ENCODE measurements at regions not wholly inside any gene's neighbourhood (a gene's known extent, or its start where the extent isn't known, plus 50 kb on each side); places are given as distances from the start of the nearest gene placed in this dataset.

GRCh38 chr1:118340928-118341910 is 156.2 kb upstream of the SPAG17 start:
- Histone ChIP-seq H3K4me3 (ENCODE audit: low read length) (no peak overlapping the region), H3K9me3 (ENCODE audit: control insufficient read depth, low read length) (no peaks in the 10 kb centered on the region), H3K4me1 (ENCODE audit: control insufficient read depth, insufficient read depth, low read length) (peaks cover 18% of the 10 kb centered on the region), H3K27me3 (replicated peaks; ENCODE audit: control insufficient read depth, insufficient read depth, low read length) (peaks cover 2% of the 10 kb centered on the region), H3K36me3 (ENCODE audit: control insufficient read depth, insufficient read depth, low read length, severe bottlenecking) (no peaks in the 10 kb centered on the region), H3K9ac (ENCODE audit: low read length) (no peak overlapping the region)
- no peak for DNase-seq (ENCODE audit: low read depth)

GRCh38 chr1:118339400-118340124 is 154.5 kb upstream of the SPAG17 start:
- H3K9me3 ChIP-seq (ENCODE audit: control insufficient read depth, low read length) = no peaks in the 10 kb centered on the region
- H3K4me3 ChIP-seq (ENCODE audit: low read length) = peak overlapping the region; percentile 39
- no peak for DNase-seq (ENCODE audit: low read depth)
- no peaks in the 10 kb centered on the region for H3K36me3 ChIP-seq (ENCODE audit: control insufficient read depth, insufficient read depth, low read length, severe bottlenecking)
- H3K9ac ChIP-seq (ENCODE audit: low read length) = no peak overlapping the region
- no peaks in the 10 kb centered on the region for H3K27me3 ChIP-seq (replicated peaks; ENCODE audit: control insufficient read depth, insufficient read depth, low read length)
- H3K4me1 ChIP-seq (ENCODE audit: control insufficient read depth, insufficient read depth, low read length) = peaks cover 28% of the 10 kb centered on the region

GRCh38 chr1:118338936-118339335 is 153.9 kb upstream of the SPAG17 start:
- Histone ChIP-seq H3K36me3 (ENCODE audit: control insufficient read depth, insufficient read depth, low read length, severe bottlenecking) (no peaks in the 10 kb centered on the region), H3K4me3 (ENCODE audit: low read length) (peak overlapping the region; percentile 39), H3K9ac (ENCODE audit: low read length) (no peak overlapping the region), H3K27me3 (replicated peaks; ENCODE audit: control insufficient read depth, insufficient read depth, low read length) (no peaks in the 10 kb centered on the region), H3K4me1 (ENCODE audit: control insufficient read depth, insufficient read depth, low read length) (peaks cover 28% of the 10 kb centered on the region), H3K9me3 (ENCODE audit: control insufficient read depth, low read length) (no peaks in the 10 kb centered on the region)
- DNase-seq (ENCODE audit: low read depth) = no peak

GRCh38 chr1:118337346-118337745 is 152.3 kb upstream of the SPAG17 start:
- DNase-seq (ENCODE audit: low read depth) = no peak
- Histone ChIP-seq H3K36me3 (ENCODE audit: control insufficient read depth, insufficient read depth, low read length, severe bottlenecking) (no peaks in the 10 kb centered on the region), H3K27me3 (replicated peaks; ENCODE audit: control insufficient read depth, insufficient read depth, low read length) (no peaks in the 10 kb centered on the region), H3K9me3 (ENCODE audit: control insufficient read depth, low read length) (no peaks in the 10 kb centered on the region), H3K9ac (ENCODE audit: low read length) (no peak overlapping the region), H3K4me1 (ENCODE audit: control insufficient read depth, insufficient read depth, low read length) (peaks cover 28% of the 10 kb centered on the region), H3K4me3 (ENCODE audit: low read length) (no peak overlapping the region)

GRCh38 chr1:118335331-118335732 is 150.3 kb upstream of the SPAG17 start:
- H3K4me1 ChIP-seq (ENCODE audit: control insufficient read depth, insufficient read depth, low read length) = peaks cover 23% of the 10 kb centered on the region
- no peak overlapping the region for H3K4me3 ChIP-seq (ENCODE audit: low read length)
- H3K9ac ChIP-seq (ENCODE audit: low read length) = no peak overlapping the region
- H3K9me3 ChIP-seq (ENCODE audit: control insufficient read depth, low read length) = no peaks in the 10 kb centered on the region
- no peak for DNase-seq (ENCODE audit: low read depth)
- H3K27me3 ChIP-seq (replicated peaks; ENCODE audit: control insufficient read depth, insufficient read depth, low read length) = no peaks in the 10 kb centered on the region
- H3K36me3 ChIP-seq (ENCODE audit: control insufficient read depth, insufficient read depth, low read length, severe bottlenecking) = no peaks in the 10 kb centered on the region

GRCh38 chr1:118334506-118334905 is 149.5 kb upstream of the SPAG17 start:
- Histone ChIP-seq H3K36me3 (ENCODE audit: control insufficient read depth, insufficient read depth, low read length, severe bottlenecking) (no peaks in the 10 kb centered on the region), H3K9me3 (ENCODE audit: control insufficient read depth, low read length) (no peaks in the 10 kb centered on the region), H3K27me3 (replicated peaks; ENCODE audit: control insufficient read depth, insufficient read depth, low read length) (no peaks in the 10 kb centered on the region), H3K9ac (ENCODE audit: low read length) (no peak overlapping the region), H3K4me3 (ENCODE audit: low read length) (no peak overlapping the region), H3K4me1 (ENCODE audit: control insufficient read depth, insufficient read depth, low read length) (peaks cover 21% of the 10 kb centered on the region)
- no peak for DNase-seq (ENCODE audit: low read depth)

GRCh38 chr1:118333601-118334210 is 148.7 kb upstream of the SPAG17 start:
- no peak overlapping the region for H3K9ac ChIP-seq (ENCODE audit: low read length)
- H3K9me3 ChIP-seq (ENCODE audit: control insufficient read depth, low read length) = no peaks in the 10 kb centered on the region
- peaks cover 14% of the 10 kb centered on the region for H3K4me1 ChIP-seq (ENCODE audit: control insufficient read depth, insufficient read depth, low read length)
- H3K36me3 ChIP-seq (ENCODE audit: control insufficient read depth, insufficient read depth, low read length, severe bottlenecking) = no peaks in the 10 kb centered on the region
- no peaks in the 10 kb centered on the region for H3K27me3 ChIP-seq (replicated peaks; ENCODE audit: control insufficient read depth, insufficient read depth, low read length)
- no peak for DNase-seq (ENCODE audit: low read depth)
- no peak overlapping the region for H3K4me3 ChIP-seq (ENCODE audit: low read length)

GRCh38 chr1:118326960-118327629 is 142.1 kb upstream of the SPAG17 start:
- no peaks in the 10 kb centered on the region for H3K27me3 ChIP-seq (replicated peaks; ENCODE audit: control insufficient read depth, insufficient read depth, low read length)
- no peaks in the 10 kb centered on the region for H3K36me3 ChIP-seq (ENCODE audit: control insufficient read depth, insufficient read depth, low read length, severe bottlenecking)
- no peaks in the 10 kb centered on the region for H3K9me3 ChIP-seq (ENCODE audit: control insufficient read depth, low read length)
- no peak overlapping the region for H3K4me3 ChIP-seq (ENCODE audit: low read length)
- no peak for DNase-seq (ENCODE audit: low read depth)
- no peak overlapping the region for H3K9ac ChIP-seq (ENCODE audit: low read length)
- H3K4me1 ChIP-seq (ENCODE audit: control insufficient read depth, insufficient read depth, low read length) = peaks cover 19% of the 10 kb centered on the region

GRCh38 chr1:118325550-118326225 is 140.7 kb upstream of the SPAG17 start:
- DNase-seq (ENCODE audit: low read depth) = no peak
- Histone ChIP-seq H3K9ac (ENCODE audit: low read length) (no peak overlapping the region), H3K27me3 (replicated peaks; ENCODE audit: control insufficient read depth, insufficient read depth, low read length) (no peaks in the 10 kb centered on the region), H3K9me3 (ENCODE audit: control insufficient read depth, low read length) (no peaks in the 10 kb centered on the region), H3K4me1 (ENCODE audit: control insufficient read depth, insufficient read depth, low read length) (peaks cover 26% of the 10 kb centered on the region), H3K4me3 (ENCODE audit: low read length) (no peak overlapping the region), H3K36me3 (ENCODE audit: control insufficient read depth, insufficient read depth, low read length, severe bottlenecking) (no peaks in the 10 kb centered on the region)

- Histone ChIP-seq H3K4me1 (ENCODE audit: control insufficient read depth, insufficient read depth, low read length) (peaks cover 28% of the 10 kb centered on the region), H3K4me3 (ENCODE audit: low read length) (no peak overlapping the region), H3K9me3 (ENCODE audit: control insufficient read depth, low read length) (no peaks in the 10 kb centered on the region), H3K9ac (ENCODE audit: low read length) (no peak overlapping the region), H3K27me3 (replicated peaks; ENCODE audit: control insufficient read depth, insufficient read depth, low read length) (no peaks in the 10 kb centered on the region), H3K36me3 (ENCODE audit: control insufficient read depth, insufficient read depth, low read length, severe bottlenecking) (no peaks in the 10 kb centered on the region)
- DNase-seq (ENCODE audit: low read depth) = no peak
These were observed 138.2 kb upstream of the SPAG17 start for GRCh38 chr1:118323246-118323645.
